Heart left ventricle (tissue), 16 donors: ENCODE measurements at regions not wholly inside any gene's neighbourhood (a gene's known extent, or its start where the extent isn't known, plus 50 kb on each side); places are given as distances from the start of the nearest gene placed in this dataset.

Experiments used
- ATAC-seq, 4 donors: fragments of 200-7000 bp; cut with Tn5 transposase; one replicate each; pipeline ENCODE4 v1.9.1; 2020 to 2022; ENCODE audit warnings: moderate library complexity in 4 of 4, mild to moderate bottlenecking in 3 of 4, moderate number of reproducible peaks in 1 of 4
- DNase-seq, 5 donors: peaks; one replicate each; pipeline ENCODE4 v3.0.0-alpha.2; 2020
- H3K27ac ChIP-seq, 12 donors: fragments of 200-600 bp; sonication (generic) in 4 of 12; one replicate each; pipeline versions ENCODE4 v1.5.0 to v1.8.0; 2016 to 2022; ENCODE audit warnings: mild to moderate bottlenecking in 2 of 12
- H3K27me3 ChIP-seq, 9 donors: fragments of 200-600 bp; sonication (generic) in 2 of 9; one replicate each; pipeline versions ENCODE4 v1.5.1 to v1.8.0; 2016 to 2022; ENCODE audit warnings: mild to moderate bottlenecking in 3 of 9
- H3K36me3 ChIP-seq, 9 donors: fragments of 200-600 bp; sonication (generic) in 2 of 9; one replicate each; pipeline versions ENCODE4 v1.5.0 to v1.8.0; 2018 to 2022; ENCODE audit warnings: mild to moderate bottlenecking in 2 of 9
- H3K4me1 ChIP-seq, 12 donors: fragments of 200-600 bp; sonication (generic) in 4 of 12; one replicate each; pipeline versions ENCODE4 v1.5.0 to v1.8.0; 2016 to 2022; ENCODE audit warnings: mild to moderate bottlenecking in 3 of 12
- H3K4me3 ChIP-seq, 12 donors: fragments of 200-600 bp; sonication (generic) in 4 of 12; one replicate each; pipeline versions ENCODE4 v1.5.0 to v1.8.0; 2017 to 2022; ENCODE audit warnings: mild to moderate bottlenecking in 9 of 12, moderate library complexity in 4 of 12
- H3K9me3 ChIP-seq, 12 donors: fragments of 200-600 bp; sonication (generic) in 4 of 12; one replicate each; pipeline versions ENCODE4 v1.5.0 to v1.8.0; 2016 to 2022; ENCODE audit warnings: mild to moderate bottlenecking in 1 of 12
- CTCF ChIP-seq, 12 donors: fragments of 200-600 bp; sonication (generic) in 4 of 12; IDR thresholded peaks; one replicate each; pipeline versions ENCODE4 v1.5.0 to v1.8.0; 2018 to 2022; ENCODE audit warnings: antibody characterized with exemption in 12 of 12, mild to moderate bottlenecking in 5 of 12
- POLR2A ChIP-seq, 2 donors: fragments of 450-650 bp; IDR thresholded peaks; one replicate each; pipeline ENCODE4 v1.6.1; 2017; ENCODE audit warnings: antibody characterized with exemption in 2 of 2, mild to moderate bottlenecking in 2 of 2, moderate library complexity in 2 of 2
- WGBS, 4 donors: extraction: QIAGEN DNeasy Blood & Tissue Kit in 2 of 4; methylation state at CpG; one replicate each; pipeline versions ENCODE4 v1.1.5 to v1.1.7; 2013 to 2018; 5-methylcytosine and 5-hydroxymethylcytosine counted together
- intact Hi-C, 10 donors: fragments of 100-400 bp; cut with DNase I; formaldehyde crosslinking; loops; one replicate each; pipeline versions ENCODE4 v1.11.1 to v1.14.2; 2022
- donor health status: ischemic (EF 13 %, LVEDD 7.1; RV severe dilation, severe dysfunction).
- donor health status: healthy with polysubstance abuse.
- donor health status: DM: no; HTN: yes; CAD: no.
- donor health status: DM: no; HTN: no; CAD: no.
- donor health status: ischemic (EF 25% LVEDD 6.9; RV normal size, moderate dysfunction).
- donor health status: ischemic (EF 25% LVEDD 5.7; RV mildly dilated, moderate dysfunction).
- donor health status: healthy.
- donor health status: DM: yes; HTN: yes; CAD: no.
- donor health status: ischemic (EF 35%, LVEDD 5.7; RV mildly dilated, moderate dysfunction).
- donor health status: nonischemic (EF 11% LVEDD 7.7; RV severe dilation, severe dysfunction).
- donor health status: DM: yes; HTN: yes; CAD: no.
- donor health status: PGD.
- donor health status: ischemic (EF 29% LVEDD 5.4; RV normal size, mild dysfunction).
- donor health status: nonischemic (EF 23%, LVEDD 6.1; RV moderate dilation, normal function).

- no peak overlapping the region for H3K27ac ChIP-seq
- no peaks in the 10 kb centered on the region for H3K36me3 ChIP-seq
- no peaks in the 10 kb centered on the region for H3K9me3 ChIP-seq
- DNase-seq: no peak
- no peaks in the 10 kb centered on the region for H3K27me3 ChIP-seq
- no peak for ATAC-seq
- TF ChIP-seq CTCF (IDR thresholded peaks at IDR 0.05) (no peak), POLR2A (IDR thresholded peaks at IDR 0.05) (no peak)
- H3K4me3 ChIP-seq: no peak overlapping the region
- intact Hi-C loops: loop anchor here in 3 of 10 donors (5.0 to 10.0 kb wide), 2 partner anchors 63 to 70 kb away; no protein-coding TSS in a partner anchor
- peaks cover 0 to 3% (median 0%) of the 10 kb centered on the region in 12 donors for H3K4me1 ChIP-seq
Observed at GRCh38 chr6:132972254-132972653, 157.9 kb downstream of the RPS12 start.

- Histone ChIP-seq H3K27ac (no peak overlapping the region), H3K4me1 (peaks cover 0 to 3% (median 0%) of the 10 kb centered on the region in 12 donors), H3K4me3 (no peak overlapping the region), H3K9me3 (no peaks in the 10 kb centered on the region), H3K36me3 (no peaks in the 10 kb centered on the region), H3K27me3 (no peaks in the 10 kb centered on the region)
- TF ChIP-seq POLR2A (IDR thresholded peaks at IDR 0.05) (no peak), CTCF (IDR thresholded peaks at IDR 0.05) (no peak)
- intact Hi-C loops: loop anchor here in 3 of 10 donors (5.0 to 10.0 kb wide), 2 partner anchors 62 to 69 kb away; no protein-coding TSS in a partner anchor
- DNase-seq: no peak
- no peak for ATAC-seq
- 31 to 54% (median 31%) methylated on average over 3 of the region's 3 CpGs for WGBS, 4 donors
Observed at GRCh38 chr6:132972971-132973370, 158.6 kb downstream of the RPS12 start.

- no peak for ATAC-seq
Observed at GRCh38 chr6:132973514-132973993, 159.2 kb downstream of the RPS12 start.

GRCh38 chr6:132974122-132974521, 159.8 kb downstream of the RPS12 start:
- Histone ChIP-seq H3K9me3 (no peaks in the 10 kb centered on the region), H3K4me1 (peaks cover 0 to 3% (median 0%) of the 10 kb centered on the region in 12 donors), H3K36me3 (no peaks in the 10 kb centered on the region), H3K27me3 (no peaks in the 10 kb centered on the region), H3K4me3 (no peak overlapping the region), H3K27ac (no peak overlapping the region)
- DNase-seq (no peak), ATAC-seq (no peak)
- TF ChIP-seq CTCF (IDR thresholded peaks at IDR 0.05) (no peak), POLR2A (IDR thresholded peaks at IDR 0.05) (no peak)
- intact Hi-C loops: loop anchor here in 3 of 10 donors (5.0 to 10.0 kb wide), 2 partner anchors 61 to 68 kb away; no protein-coding TSS in a partner anchor
- WGBS, 4 donors: 80 to 91% (median 88%) methylated on average over 4 of the region's 4 CpGs

More at GRCh38 chr6:132973514-132973993, 159.2 kb downstream of the RPS12 start:
- TF ChIP-seq CTCF (IDR thresholded peaks at IDR 0.05): no peak
- no peak for TF ChIP-seq POLR2A (IDR thresholded peaks at IDR 0.05)
- DNase-seq: no peak
- H3K4me3 ChIP-seq: no peak overlapping the region
- intact Hi-C loops: loop anchor here in 3 of 10 donors (5.0 to 10.0 kb wide), 2 partner anchors 61 to 69 kb away; no protein-coding TSS in a partner anchor
- peaks cover 0 to 3% (median 0%) of the 10 kb centered on the region in 12 donors for H3K4me1 ChIP-seq
- 25 to 41% (median 31%) methylated on average over 3 of the region's 3 CpGs for WGBS, 4 donors
- no peaks in the 10 kb centered on the region for H3K9me3 ChIP-seq
- no peaks in the 10 kb centered on the region for H3K27me3 ChIP-seq
- no peak overlapping the region for H3K27ac ChIP-seq
- H3K36me3 ChIP-seq: no peaks in the 10 kb centered on the region
